Left hindlimb (tissue), 1 donor: ENCODE measurements at regions not wholly inside any gene's neighbourhood (a gene's known extent, or its start where the extent isn't known, plus 50 kb on each side); places are given as distances from the start of the nearest gene placed in this dataset.
"Not testable (repeated sequence)": the region's sequence is repeated elsewhere in the genome, so short reads cannot be mapped to it uniquely, and the experiment has no call there.

ENCODE experiments used
- DNase-seq: peaks from one replicate; pipeline ENCODE4 v3.0.0-alpha.2; 2018

DNA sequence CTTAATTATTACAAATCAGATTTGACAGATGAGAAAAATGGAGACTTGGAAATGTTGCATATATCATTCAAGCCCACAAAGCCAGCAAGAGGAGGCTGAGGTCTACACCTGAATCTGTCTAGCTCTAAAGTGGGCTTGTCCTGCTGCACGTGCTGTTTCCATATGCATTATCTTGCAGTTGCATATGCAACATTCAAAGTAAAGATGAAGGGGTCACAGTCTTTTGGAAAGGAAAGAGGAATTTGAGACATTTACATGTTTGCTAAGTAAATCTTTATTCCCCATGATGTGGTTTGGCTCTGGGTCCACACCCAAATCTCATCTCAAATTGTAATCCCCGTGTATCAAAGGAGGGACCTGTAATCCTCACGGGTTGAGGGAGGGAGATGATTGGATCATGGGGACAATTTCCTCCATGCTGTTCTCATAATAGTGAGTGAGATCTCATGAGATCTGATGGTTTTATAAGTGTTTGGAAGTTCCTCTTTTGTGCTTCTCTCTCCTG, 98.3 kb downstream of the BACH1 start:
- DNase-seq: no peak

DNA sequence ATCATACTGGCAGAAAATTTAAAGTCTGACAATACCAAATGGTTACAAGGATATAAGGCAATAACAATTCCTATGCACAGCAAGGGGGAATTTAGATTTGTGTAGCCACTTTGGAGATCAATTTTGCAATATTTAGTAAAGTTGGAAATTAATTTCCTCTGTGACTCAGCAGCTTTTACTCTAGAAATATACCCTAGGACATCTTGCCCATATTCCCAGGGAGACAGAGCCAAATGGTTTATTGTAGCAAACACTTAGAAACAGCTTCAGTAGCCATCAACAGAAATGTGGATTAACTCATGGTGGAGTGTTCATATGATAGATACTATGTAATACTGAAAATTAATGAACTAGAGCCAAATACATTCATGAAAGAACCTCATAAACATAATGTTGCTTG, 104.6 kb downstream of the BACH1 start:
- no peak for DNase-seq

DNA sequence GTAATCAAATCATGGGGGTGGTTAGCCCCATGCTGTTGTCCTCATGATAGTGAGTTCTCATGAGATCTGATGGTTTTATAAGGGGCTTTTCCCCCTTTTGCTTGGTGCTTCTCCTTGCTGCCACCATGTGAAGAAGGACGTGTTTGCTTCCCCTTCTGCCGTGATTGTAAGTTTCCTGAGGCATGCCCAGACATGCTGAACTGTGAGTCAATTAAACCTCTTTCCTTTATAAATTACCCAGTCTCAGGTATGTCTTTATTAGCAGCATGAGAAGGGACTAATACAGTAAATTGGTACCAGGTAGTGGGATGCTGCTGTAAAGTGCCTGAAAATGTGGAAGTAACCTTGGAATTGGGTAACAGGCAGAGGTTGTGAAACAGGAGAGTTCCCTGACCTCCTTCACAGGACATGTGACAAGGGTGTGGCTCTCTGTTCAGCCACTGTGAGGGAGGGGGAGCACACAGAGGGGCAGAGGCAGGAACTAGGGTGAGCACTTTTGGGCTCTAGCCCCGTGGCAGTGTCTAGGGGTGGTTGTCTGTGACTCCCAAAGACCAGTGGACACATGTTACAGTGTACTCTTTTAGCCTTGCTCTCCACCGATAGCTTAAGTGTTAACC, 105.3 kb downstream of the BACH1 start:
- no peak for DNase-seq

DNA sequence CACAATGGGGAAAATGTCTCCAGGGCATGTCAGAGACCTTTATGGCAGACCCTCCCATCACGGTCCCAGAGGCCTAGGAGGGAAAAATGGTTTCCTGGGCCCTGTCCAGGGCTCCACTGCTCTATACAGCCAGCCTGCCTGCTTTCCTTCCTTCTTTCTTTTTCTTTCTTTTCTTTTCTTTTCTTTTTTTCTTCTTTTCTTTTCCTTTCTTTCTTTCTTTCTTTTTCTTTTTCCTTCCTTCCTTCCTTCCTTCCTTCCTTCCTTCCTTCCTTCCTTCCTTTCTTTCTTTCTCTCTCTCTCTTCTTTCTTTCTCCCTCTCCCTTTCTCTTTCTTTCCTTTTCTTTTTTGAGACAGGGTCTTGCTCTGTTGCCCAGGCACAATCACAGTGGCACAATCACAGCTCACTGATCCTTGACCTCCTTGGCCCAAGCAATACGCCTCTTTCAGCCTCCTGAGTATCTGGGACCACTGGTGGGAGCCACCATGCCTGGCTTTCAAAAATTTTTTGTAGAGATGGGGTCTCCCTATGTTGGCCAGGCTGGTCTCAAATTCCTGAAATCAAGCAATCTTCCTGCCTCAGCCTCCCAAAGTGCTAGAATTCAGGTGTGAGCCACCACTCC, 106.9 kb downstream of the BACH1 start:
- no peak for DNase-seq

DNA sequence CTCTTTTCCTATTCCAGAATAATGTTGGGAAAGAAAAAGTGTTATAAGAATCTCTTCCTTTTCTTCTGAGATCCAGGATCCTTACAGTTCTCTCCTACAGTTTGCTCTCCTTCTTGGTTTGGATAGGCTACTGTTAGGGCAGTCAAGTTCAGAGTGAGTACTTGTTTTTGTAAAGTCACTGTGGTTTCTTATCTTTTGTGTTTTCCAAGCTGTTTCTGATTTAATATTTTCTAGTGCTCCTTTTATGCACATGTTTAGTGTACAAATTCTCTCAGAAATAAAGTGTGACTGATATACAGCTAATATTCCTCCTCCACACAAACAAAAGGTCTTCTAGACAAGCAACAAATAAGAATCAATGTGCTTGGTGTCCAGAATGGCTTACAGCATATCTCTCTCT, 107.7 kb downstream of the BACH1 start:
- no peak for DNase-seq

DNA sequence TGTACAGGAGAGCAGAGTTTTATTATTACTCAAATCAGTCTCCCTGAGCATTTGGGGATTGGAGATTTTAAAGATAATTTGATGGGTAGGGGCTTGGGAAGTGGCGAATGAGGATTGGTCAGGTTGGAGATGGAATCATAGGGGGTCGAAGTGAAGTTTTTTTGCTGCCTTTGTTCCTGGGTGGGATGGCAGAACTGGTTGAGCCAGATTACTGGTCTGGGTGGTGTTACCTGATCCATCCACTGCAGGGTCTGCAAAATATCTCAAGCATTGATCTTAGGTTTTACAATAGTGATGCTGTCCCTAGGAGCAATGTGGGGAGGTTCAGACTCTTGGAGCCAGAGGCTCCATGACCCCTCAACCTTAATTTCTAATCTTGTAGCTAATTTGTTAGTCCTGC, 108.8 kb downstream of the BACH1 start:
- no peak for DNase-seq

DNA sequence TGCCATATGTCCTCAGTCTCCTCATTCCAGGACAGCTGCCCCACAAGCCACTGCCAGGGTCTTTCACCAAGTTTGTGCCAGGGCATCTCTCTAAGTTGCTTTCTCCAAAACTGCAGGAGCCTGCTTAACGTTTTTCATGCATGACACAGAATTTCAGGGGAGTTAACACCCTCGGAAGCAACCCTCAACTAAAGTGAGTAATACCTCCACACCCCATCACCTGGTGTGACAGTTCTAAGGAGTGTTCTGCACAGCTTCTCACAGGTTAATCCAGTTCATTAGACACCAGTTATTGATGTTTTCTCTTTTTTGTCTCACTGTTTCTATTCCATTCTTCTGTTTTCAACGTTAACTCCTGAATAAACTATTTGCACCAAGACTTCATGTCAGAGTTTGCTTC, 115.0 kb downstream of the BACH1 start:
- no peak for DNase-seq

DNA sequence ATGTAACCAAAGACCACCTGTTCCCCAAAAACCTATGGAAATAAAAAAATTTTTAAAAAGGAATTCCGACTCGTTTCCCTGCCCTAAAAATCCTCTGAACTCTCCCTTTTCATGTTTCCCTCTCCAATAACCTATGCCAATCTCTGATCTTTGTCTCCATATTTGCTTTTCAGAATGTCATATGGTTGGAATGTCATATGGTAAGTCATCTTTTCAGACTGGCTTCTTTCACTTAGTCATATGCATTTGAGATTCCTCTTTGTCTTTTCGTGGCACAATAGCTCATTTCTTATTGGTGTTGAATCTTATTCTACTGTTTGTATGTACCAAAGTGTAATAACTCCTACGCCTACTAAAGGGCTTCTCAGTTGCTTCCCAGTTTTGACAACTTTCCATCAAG, 117.5 kb downstream of the BACH1 start:
- DNase-seq: no peak

DNA sequence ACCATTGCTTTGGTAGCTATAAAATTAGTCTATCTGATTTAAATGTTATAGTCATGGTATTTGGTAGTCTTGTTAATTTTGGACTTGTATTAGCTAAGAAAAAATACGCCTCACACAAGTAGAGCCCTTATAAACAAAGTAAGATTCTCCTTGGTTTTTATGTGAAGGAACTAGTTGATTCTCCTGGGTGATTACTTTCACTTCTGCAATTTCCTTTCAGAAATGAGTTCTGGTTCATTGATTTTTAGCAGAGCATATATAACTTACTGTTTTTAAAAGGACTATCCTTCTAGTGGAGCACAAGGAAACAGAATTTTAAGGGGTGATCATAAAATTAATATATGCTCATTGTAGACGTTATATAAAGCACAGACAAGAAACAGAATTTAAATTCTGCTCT, 120.1 kb downstream of the BACH1 start:
- DNase-seq: no peak

DNA sequence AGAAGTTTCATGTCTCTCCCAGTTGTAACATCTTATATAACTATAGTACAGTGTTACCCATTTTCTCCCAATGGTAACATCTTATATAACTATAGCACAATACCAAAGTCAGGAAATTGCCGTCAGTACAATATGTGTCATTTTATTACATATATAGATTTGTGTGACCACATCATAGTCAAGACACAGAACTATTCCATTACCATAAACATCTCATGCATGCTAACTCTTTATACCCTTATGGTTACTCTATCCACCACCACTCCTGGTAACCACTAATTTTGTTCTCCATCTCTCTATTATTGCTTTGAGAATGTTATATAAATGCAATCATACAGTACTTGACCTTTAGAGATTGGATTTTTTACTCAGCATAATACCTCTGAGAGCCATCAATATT, 120.7 kb downstream of the BACH1 start:
- no peak for DNase-seq

DNA sequence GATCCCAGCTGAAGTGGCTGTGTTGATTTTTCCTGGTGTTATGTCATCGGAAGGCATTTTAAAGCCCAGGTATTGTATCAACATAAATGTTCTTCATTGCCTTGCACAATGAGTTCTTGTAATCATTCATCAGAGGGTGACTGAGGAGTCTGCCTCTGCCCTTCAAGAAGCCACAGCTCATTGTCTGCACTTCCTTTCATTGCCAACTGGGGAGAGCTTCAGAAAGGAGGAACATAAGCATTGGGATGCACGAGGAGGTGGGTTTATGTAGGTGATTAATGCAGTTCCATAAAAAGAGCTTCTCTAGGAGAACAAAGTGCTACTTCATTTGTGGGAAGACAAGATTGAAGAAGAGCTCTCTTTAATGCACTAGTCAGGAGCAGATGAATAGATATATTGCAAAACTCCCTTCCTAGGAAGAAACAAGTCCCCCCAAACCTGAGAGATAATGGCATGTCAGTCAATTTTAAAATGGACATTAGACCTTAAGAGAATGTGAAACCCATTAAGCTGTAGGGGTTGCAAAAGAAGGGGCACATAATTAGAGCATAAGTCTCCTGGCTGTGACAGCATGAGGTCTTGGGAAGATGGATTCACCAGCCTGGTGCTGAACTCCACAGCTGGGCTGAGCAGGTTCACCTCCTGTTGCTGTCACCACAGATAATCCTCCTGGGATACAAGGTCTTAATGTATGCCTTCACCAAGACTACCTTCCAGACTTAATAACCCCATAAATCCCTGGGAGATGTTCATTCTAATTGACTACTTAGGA, 124.6 kb downstream of the BACH1 start:
- DNase-seq: no peak

DNA sequence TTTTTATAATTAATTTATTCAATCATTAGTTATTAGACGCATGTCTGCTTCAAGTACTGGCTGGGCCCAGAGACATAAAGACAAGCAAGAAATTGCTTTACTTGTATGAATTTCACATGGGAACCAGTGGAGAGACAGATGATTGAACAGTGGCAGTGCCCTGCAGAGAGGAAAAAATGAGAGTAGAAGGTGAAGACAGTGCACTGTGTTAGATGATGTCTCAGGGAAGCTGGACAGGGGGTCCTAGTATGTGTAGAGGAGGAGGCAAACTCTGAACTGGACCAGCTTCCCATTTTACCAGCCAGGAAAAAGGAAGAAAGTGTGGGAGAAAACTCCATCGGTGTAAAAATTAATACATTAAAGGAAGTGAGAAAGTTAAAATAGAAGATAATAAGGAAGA, 126.0 kb downstream of the BACH1 start:
- no peak for DNase-seq

DNA sequence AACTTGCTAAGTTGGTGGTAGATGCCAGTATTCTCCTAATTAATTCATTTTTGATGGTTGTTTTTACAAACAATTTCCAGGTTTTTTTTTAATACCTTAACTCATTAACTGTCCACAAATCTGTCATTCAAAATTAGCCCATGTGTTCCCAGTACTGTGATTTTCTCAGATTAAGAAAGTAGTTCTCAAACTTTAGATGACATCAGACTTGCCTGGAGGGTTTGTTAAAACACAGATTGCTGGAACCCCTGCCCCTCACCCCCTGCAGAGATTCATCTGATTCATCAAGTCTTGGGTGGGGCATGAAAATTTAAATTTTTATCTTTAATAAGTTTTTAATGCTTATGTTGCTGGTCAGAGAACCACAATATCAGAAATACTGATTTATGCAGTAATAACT, 130.5 kb downstream of the BACH1 start:
- DNase-seq: no peak

DNA sequence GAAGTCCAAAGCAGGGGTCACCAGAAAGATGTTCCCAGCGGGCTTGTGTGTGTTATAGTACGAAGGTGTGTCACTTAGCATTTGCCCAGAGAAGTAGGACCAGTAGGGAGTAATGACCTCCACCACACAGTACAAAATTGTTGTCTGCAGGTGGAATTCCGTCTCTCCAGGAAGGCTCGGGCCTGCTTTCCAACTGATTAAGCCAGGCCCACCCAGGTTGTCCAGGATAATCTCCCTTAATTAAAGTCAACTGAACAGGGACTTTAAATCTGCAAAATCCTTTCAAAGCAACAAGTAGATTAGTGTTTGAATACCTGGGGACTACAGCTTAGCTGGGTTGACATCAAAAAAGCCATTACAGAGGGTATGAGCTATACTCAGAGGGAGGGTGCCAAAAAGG, 131.3 kb downstream of the BACH1 start:
- DNase-seq: no peak

DNA sequence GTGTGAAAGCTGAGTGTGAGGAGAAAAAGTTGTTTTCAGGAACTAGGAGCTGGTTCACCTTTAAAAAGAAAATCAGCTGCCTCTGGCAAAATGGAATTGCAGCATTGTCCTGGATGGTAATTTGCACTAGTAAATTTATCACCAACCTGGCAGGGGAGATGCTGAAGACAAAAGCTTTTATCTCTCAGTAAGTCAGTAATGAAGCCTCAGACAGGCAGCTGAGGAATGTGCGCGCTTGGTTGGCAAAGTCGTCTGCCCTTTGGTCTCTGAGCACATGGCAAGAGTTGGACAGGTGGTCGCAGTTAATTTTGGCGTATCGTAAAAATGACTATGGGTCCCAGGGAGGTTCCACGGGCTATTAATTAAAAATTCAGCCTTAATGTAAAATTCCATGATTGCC, 131.9 kb downstream of the BACH1 start:
- no peak for DNase-seq

DNA sequence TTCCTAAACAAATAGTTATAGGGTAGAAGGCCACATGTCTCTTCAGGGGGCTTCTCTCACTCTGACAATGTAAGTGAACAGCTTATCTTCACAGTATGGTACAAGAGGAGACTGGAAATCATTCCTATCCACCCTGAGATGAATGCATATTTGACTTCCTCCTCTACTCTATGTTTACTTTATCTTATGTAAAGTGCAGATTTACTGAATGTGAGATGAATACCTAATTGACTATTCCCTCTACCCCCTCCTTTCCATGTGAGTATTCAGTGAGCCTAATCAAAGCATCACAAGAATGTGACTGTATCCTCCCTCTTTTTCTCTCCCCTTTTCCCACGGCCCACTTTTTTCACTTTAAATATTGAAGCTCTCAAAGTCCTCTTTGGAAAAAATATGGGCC, 132.5 kb downstream of the BACH1 start:
- DNase-seq: no peak

DNA sequence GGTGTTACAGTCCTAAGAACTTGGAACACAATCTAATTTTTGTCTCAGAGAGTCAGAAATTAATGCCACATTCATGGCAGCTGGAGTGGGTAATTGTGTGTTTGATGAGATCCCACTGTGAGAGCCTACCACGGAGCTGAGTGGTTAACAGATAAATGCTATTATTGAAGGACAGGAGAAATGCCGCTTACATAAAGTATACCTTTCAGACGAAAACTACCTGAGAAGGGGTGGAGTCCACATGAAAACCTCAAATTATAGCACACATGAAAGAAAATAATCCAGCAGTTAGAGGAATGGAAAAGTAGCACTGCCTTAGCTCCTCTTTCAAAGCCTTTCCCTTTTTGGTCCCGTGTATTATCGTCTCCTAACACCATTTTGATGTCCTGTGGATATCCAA, 133.0 kb downstream of the BACH1 start:
- DNase-seq: no peak

DNA sequence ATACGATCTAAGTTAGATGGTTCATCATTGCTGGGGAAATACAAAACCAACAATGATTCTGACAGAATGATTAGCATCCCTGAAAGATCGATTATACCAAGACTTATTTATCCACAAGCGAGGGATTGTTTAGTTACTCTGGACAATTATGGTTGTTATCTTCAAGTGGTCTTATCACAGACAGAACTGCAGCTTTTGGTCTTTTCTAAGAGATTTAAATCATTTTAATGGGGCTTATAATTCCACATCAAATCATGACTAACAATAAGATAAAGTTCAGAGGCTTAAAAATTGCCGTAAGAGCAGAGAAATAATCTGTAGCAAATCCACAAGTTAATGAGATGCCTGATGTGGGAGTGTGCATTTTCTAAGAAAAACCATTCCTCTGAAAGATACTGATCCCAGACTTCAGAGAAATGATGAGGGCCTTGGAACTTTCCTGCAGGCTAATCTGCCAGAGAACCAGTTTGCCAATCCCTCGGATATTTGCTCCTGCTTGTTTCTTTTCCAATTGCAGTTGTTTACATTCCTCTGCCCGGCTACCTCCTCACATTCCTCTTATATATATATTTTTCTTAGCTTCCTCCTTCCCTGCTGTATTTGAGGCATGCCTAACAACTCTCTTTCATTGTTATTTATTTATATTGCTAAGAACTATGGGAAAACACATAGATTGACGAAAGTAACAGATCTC, 134.8 kb downstream of the BACH1 start:
- DNase-seq: no peak

DNA sequence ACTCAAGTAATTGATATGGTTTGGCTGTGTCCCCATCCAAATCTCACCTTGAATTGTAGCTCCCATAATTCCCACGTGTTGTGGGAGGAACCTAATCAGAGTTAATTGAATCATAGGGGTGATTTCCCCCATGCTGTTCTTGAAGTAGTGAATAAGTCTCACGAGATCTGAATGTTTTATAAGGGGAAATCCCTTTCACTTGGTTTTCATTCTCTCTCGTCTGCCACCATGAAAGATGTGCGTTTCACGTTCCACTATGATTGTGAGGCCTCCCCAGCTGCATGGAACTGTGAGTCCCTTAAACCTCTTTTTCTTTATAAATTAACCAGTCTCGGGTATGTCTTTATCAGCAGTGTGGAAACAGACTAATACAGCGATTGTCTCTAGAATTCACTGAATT, 135.4 kb downstream of the BACH1 start:
- no peak for DNase-seq

DNA sequence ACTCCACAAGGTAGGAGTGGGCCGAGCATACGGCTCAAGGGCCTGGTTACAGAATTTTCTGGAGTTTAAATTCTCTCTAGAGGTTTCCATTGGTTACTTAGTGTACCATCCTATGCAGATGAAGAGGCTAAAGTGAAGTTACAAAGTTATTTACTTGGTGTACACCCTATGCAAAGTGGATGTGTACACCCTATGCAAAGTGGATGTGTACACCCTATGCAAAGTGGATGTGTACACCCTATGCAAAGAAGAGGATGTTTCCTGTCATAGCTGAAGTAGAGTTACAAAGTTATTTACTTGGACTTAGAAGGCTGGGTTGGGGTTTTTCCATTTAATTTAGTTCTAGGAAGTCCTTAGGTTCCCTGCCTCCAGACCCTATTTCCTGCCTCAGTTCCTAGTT, 136.3 kb downstream of the BACH1 start:
- not testable (repeated sequence) for DNase-seq

DNA sequence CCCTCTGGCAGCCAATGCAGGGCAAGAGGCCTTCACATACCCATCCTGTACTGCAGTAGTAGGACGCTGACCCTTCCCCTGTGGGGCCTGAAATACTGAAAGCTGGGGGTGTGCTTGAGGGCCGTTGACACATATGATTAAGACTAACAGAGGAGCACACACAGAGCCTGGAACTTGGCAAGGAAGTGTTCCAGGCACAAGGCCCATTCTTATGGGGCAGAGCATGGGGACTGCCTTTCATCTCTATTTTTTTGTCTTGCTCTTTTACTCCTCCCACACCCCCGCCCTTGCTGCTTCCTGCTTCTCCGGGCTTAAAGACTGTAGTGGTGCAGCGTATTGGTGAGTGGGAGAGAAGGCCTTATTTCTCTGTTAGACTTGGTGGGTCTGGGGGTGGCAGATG, 137.4 kb downstream of the BACH1 start:
- DNase-seq: peak; percentile 32

DNA sequence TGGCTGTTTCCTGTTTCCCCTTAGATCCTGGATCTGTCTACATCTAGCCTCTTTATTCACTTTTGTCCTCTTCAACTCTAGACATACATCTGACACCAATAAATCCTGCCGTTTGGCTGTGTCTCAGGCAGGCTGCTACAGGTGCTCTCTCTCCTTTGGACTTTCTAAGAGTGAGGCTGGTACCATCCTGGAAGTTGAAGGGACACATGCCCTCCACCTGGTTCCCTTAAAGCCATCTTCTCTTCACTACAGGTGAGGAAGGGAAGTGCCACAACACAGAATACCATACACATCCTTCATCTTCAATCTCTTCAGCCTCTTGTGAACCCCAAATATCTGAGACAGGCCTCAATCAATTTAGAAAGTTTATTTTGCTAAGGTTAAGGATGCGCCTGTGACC, 137.9 kb downstream of the BACH1 start:
- DNase-seq: no peak

DNA sequence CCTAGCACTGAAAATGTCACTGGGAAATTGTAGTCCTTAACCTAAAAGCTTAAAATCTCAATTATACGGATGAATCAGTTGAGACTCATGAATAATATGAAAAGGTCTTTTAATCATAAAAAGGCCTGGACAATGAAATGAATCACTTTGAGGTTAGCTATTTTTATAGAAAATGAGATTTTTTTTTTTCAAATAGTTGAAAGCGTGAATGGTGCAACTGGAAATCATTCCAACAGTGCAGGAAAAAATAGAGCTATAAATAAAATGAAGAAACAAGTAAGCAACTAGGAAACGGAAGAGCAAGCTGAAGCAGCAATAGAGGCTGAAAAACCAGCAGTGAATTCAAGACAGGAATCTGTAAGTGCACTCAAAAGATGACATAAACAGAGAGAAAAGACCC, 142.9 kb downstream of the BACH1 start:
- no peak for DNase-seq
